ENCODE measurements at regions not wholly inside any gene's neighbourhood (a gene's known extent, or its start where the extent isn't known, plus 50 kb on each side); places are given as distances from the start of the nearest gene placed in this dataset.

DNA sequence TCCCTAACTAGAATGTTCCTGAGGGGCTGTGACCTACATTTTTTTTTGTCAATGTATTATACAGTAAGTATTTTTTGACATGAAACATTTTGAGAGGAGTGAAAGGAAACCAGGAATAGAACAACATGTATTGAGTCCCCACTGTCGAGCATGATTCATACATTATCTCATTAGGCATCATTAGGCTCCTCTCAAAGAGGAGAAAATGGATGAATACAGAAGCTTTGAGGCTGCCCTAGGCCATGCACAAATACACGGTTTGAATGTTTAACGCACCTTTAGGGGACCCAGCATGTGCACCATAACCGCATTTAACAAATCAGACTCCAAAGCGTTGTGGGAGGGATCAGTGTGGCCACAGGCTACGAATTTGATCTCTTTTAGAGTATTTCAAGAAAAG lies 87.8 kb downstream of the TBXT start:
- TF ChIP-seq POLR2A (IDR thresholded peaks at IDR 0.05), result no peak
- TF ChIP-seq, protein P1, sequence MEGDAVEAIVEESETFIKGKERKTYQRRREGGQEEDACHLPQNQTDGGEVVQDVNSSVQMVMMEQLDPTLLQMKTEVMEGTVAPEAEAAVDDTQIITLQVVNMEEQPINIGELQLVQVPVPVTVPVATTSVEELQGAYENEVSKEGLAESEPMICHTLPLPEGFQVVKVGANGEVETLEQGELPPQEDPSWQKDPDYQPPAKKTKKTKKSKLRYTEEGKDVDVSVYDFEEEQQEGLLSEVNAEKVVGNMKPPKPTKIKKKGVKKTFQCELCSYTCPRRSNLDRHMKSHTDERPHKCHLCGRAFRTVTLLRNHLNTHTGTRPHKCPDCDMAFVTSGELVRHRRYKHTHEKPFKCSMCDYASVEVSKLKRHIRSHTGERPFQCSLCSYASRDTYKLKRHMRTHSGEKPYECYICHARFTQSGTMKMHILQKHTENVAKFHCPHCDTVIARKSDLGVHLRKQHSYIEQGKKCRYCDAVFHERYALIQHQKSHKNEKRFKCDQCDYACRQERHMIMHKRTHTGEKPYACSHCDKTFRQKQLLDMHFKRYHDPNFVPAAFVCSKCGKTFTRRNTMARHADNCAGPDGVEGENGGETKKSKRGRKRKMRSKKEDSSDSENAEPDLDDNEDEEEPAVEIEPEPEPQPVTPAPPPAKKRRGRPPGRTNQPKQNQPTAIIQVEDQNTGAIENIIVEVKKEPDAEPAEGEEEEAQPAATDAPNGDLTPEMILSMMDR (IDR thresholded peaks at IDR 0.05), result no peak
- intact Hi-C loops (cut with DNase I; ENCODE audit: low total_unique reads), result no loop called here
- Histone ChIP-seq H3K9me3 (no peaks in the 10 kb centered on the region), H3K4me1 (no peaks in the 10 kb centered on the region), H3K4me3 (no peak overlapping the region), H3K36me3 (no peaks in the 10 kb centered on the region), H3K27me3 (no peaks in the 10 kb centered on the region), H3K27ac (no peak overlapping the region)
- DNase-seq, result no peak

DNA sequence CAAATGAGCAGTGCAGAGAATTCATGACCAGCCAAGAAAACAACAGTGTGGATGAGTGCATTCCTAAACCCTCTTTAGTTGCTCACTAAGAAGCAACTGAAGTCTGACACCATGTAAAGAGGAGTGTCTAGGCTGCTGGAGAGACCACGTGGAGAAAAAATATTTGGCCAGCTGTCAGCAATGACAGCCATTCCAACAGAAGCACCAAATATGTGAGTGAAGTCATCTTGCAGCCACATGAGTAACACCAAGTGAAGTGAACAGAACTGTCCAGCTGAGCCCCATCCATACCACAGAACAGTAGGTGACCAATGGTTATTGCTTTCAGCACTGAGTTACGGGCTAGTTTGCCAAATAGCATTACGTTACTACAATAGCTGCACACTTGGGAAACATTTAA lies 89.4 kb downstream of the TBXT start:
- no peaks in the 10 kb centered on the region for H3K9me3 ChIP-seq
- no peak overlapping the region for H3K4me3 ChIP-seq
- intact Hi-C loops (cut with DNase I; ENCODE audit: low total_unique reads), result no loop called here
- DNase-seq, result no peak
- H3K4me1 ChIP-seq, result no peaks in the 10 kb centered on the region
- H3K27me3 ChIP-seq, result no peaks in the 10 kb centered on the region
- H3K27ac ChIP-seq, result no peak overlapping the region
- TF ChIP-seq, protein P1 (IDR thresholded peaks at IDR 0.05), result no peak
- TF ChIP-seq POLR2A (IDR thresholded peaks at IDR 0.05), result no peak
- no peaks in the 10 kb centered on the region for H3K36me3 ChIP-seq

DNA sequence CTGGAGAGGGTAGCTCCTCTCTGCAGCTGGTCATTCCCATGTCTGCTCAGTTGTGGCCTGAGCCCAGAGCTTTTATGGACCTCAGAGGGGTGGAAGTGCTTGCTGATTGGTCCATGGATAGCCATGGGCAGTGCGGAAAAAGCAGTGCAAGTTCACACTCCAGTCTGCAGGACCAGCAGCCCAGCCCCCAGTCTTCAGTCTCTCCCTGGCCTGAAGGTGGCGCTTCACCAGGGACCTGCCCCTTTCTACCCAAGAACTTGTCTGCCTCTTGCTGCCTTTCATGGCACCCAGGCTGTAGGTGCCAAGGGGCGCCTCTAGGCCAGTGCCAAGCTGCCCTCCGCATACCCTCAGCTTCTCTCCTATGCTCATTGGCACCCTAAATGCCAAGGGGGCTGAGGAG lies 91.0 kb downstream of the TBXT start:
- no peaks in the 10 kb centered on the region for H3K9me3 ChIP-seq
- H3K36me3 ChIP-seq, result no peaks in the 10 kb centered on the region
- no peaks in the 10 kb centered on the region for H3K4me1 ChIP-seq
- TF ChIP-seq POLR2A (IDR thresholded peaks at IDR 0.05), result no peak
- TF ChIP-seq, protein P1 (IDR thresholded peaks at IDR 0.05), result no peak
- H3K4me3 ChIP-seq, result no peak overlapping the region
- intact Hi-C loops (cut with DNase I; ENCODE audit: low total_unique reads), result no loop called here
- no peaks in the 10 kb centered on the region for H3K27me3 ChIP-seq
- no peak overlapping the region for H3K27ac ChIP-seq
- DNase-seq, result no peak

DNA sequence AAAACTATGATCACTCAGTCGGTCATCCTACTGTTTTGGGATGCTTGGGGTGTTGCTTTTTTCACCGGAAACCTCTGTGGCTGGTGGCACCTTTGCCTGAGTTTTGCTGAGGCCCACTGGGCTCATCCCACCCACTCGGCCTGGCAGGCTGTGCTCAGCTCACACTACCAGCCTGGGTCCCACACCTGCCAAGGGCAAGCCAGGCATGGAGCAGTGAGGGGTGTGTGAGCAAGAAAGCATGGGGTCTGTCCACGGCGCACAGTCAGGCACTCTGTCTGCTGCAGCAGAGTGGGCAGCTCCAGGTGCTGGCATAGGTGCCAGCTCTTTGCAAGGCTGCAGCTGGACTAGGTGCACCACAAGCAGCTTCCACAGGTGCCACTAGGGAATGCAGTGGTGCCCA lies 91.7 kb downstream of the TBXT start:
- Histone ChIP-seq H3K9me3 (no peaks in the 10 kb centered on the region), H3K27ac (no peak overlapping the region), H3K4me3 (no peak overlapping the region), H3K4me1 (no peaks in the 10 kb centered on the region), H3K36me3 (no peaks in the 10 kb centered on the region), H3K27me3 (no peaks in the 10 kb centered on the region)
- DNase-seq, result no peak
- intact Hi-C loops (cut with DNase I; ENCODE audit: low total_unique reads), result no loop called here
- no peak for TF ChIP-seq POLR2A (IDR thresholded peaks at IDR 0.05)
- TF ChIP-seq, protein P1 (IDR thresholded peaks at IDR 0.05), result no peak

DNA sequence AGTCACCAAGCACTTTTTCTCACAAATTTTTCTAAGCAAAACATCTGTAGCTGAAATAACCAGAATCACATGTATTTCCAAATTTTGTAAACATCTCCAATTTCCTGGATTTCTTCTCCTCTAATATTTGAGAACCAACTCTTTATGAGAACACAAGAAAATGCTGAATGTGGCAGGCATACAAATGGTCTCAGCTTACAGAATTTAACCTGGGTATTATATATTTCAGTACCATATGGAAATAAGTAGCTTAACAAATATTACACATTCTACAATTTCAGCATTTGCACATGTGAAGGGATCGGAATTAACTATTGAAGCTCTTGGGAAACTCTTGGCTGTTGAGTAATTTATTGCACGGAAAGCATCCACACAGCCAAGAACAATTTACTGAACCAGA lies 92.5 kb downstream of the TBXT start:
- Histone ChIP-seq H3K27ac (no peak overlapping the region), H3K36me3 (no peaks in the 10 kb centered on the region), H3K9me3 (no peaks in the 10 kb centered on the region), H3K4me1 (no peaks in the 10 kb centered on the region), H3K4me3 (no peak overlapping the region), H3K27me3 (no peaks in the 10 kb centered on the region)
- no peak for DNase-seq
- no peak for TF ChIP-seq POLR2A (IDR thresholded peaks at IDR 0.05)
- TF ChIP-seq, protein P1 (IDR thresholded peaks at IDR 0.05), result no peak
- intact Hi-C loops (cut with DNase I; ENCODE audit: low total_unique reads), result no loop called here

Measured in uterus (tissue), 3 donors.